ENCODE measurements at regions not wholly inside any gene's neighbourhood (a gene's known extent, or its start where the extent isn't known, plus 50 kb on each side); places are given as distances from the start of the nearest gene placed in this dataset.

DNA sequence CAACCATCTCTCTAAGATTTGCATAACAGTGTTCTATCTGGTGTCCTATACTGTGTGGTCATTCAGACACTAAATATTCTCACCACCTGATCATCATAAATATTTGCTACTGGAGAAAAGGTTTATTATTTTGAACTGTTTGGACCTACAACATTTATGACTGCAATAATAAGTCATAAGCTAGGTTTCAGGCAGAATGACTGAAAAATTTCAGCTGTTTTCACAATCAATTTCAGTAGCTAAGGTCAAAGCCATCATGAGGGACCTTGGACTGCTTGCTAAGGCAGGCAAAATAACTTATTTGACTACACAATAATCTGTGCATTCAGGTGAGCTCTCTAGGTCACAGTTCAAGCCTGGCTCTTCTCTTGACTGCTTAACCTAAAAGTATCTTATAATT is 425.5 kb upstream of the CDH2 start:
- TF ChIP-seq CTCF (IDR thresholded peaks at IDR 0.05) (no peak), POLR2A (IDR thresholded peaks at IDR 0.05) (no peak)

Measured in heart left ventricle (tissue), 13 donors.